Retinal pigment epithelial cell (primary cell): ENCODE measurements at regions not wholly inside any gene's neighbourhood (a gene's known extent, or its start where the extent isn't known, plus 50 kb on each side); places are given as distances from the start of the nearest gene placed in this dataset.

Experiments used
- DNase-seq: peaks from one replicate; pipeline ENCODE4 v3.0.0-alpha.2; 2010; ENCODE audit warnings: low read depth
- H3K4me3 ChIP-seq: 2 replicates; pipeline ENCODE4 v1.5.1; 2011; ENCODE audit warnings: mild to moderate bottlenecking, low read length, control low read depth, moderate library complexity
- TF ChIP-seq, protein P1 (sequence below): conservative IDR thresholded peaks from 2 replicates; pipeline ENCODE4 v1.5.1; 2011; ENCODE audit warnings: low read depth, low read length, control low read depth, inconsistent platforms

DNA sequence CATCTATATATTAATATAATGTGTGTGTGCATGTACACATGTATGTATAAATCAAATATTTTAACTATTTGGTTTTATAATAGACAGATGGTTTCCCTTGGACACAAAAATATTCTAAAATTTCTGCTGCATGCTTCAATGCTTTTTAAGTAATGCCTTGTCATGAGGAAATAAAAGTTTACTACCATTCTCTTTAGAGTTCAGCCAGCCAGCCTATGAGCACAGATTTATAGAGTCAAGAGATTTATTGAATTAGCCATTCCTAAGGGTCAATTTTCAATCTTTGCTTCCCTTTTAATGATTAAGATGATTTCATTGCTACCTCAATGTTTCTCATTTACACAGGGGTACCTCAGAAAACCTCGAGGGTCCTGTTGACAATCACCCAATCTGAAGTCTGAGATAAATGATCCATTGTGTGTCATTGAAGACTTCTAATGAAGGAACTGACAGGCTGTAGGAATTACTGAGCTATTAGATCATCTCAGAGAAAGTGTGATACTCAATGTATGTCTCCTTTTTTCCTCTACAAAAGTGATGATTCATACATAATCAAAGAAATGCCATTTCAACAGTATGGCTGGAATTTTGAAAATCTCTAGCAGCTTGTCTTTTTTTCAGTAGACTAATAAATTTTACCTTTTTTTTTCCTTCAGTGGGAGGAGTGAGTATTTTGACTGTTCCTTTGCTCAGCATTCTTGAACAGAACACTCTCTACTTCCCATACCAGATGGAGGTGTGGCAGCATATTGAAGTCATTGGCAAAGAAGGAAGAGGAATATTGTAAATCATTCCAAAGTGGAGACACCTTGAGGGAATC lies 222.6 kb upstream of the PCDH18 start:
- TF ChIP-seq, protein P1, sequence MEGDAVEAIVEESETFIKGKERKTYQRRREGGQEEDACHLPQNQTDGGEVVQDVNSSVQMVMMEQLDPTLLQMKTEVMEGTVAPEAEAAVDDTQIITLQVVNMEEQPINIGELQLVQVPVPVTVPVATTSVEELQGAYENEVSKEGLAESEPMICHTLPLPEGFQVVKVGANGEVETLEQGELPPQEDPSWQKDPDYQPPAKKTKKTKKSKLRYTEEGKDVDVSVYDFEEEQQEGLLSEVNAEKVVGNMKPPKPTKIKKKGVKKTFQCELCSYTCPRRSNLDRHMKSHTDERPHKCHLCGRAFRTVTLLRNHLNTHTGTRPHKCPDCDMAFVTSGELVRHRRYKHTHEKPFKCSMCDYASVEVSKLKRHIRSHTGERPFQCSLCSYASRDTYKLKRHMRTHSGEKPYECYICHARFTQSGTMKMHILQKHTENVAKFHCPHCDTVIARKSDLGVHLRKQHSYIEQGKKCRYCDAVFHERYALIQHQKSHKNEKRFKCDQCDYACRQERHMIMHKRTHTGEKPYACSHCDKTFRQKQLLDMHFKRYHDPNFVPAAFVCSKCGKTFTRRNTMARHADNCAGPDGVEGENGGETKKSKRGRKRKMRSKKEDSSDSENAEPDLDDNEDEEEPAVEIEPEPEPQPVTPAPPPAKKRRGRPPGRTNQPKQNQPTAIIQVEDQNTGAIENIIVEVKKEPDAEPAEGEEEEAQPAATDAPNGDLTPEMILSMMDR, result no peak
- H3K4me3 ChIP-seq, result no peak overlapping the region
- peak; percentile 50 for DNase-seq

DNA sequence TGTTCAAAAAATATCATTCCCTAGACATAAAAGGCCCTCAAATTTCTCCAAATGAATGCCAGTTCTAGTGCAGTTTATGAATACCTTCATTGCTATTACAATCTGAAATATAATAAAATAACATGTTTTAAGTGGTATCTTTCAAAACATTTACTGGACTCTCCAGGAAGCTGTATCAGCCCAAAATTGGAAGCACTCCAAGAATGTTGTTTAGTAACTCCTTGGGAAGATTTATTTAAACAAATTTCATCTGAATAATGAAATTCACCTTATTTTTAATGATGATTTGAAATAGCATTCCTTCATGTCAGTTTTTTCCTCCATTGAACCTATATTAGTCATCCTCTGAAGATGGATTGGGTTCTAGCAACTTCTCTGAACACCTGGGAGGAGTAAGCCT lies 217.2 kb upstream of the PCDH18 start:
- DNase-seq, result no peak
- TF ChIP-seq, protein P1, result no peak
- no peak overlapping the region for H3K4me3 ChIP-seq

DNA sequence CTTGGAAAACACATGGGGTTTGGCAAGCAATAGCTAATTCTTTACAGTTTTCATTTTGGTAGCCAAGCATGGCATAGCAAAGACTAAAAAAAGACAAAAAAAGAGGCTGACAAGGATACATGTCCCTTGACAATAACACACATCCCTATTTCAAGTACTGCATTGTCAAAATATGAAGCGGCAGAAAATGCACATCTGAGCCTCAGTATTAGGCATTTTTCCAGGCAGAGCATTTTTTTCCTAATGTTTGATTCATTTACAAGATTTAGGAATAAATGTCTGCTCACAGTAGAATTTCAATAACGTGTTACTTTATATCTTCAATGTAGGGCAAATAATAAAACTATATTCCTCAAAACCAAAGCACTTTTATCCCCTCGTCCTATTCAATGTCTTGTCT lies 216.3 kb upstream of the PCDH18 start:
- TF ChIP-seq, protein P1, result no peak
- H3K4me3 ChIP-seq, result no peak overlapping the region
- no peak for DNase-seq

DNA sequence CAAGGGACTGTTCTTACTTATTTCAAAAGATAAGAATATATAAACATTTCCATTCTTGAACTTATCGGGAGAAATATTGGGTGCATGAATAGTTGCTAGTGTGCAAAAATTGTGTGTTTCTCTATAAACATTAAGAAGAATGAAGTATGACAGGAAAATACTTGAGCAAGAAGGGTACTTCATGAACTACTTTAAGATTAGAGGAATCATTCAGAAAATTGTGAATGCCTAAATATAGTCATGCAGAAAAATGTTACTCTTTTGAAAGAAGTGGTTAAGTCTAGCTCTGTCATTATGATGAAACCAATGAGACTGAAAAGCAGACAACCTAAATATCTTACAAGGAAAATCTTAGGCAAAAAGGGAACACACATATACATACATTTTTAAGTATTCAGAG lies 207.8 kb upstream of the PCDH18 start:
- H3K4me3 ChIP-seq, result no peak overlapping the region
- DNase-seq, result no peak
- TF ChIP-seq, protein P1, result no peak

DNA sequence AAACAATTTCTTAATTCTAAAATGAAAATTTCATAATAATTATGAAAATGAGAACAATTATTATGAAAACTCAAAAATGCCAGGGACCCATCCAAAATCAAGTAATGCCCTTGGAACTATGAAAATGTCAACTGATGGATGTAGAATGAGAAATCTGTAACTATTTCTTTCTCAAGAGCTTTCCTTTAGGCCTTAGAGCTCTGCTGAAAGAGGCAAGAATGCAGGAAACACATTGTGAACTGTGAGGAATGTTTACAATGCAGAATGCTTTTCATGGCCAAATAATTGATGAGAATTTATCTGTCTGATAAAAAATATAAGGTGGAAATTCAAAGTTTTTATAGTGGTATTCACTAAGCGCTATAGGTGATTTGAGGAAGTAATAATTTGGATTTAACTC lies 207.1 kb upstream of the PCDH18 start:
- no peak for DNase-seq
- TF ChIP-seq, protein P1, result no peak
- no peak overlapping the region for H3K4me3 ChIP-seq

DNA sequence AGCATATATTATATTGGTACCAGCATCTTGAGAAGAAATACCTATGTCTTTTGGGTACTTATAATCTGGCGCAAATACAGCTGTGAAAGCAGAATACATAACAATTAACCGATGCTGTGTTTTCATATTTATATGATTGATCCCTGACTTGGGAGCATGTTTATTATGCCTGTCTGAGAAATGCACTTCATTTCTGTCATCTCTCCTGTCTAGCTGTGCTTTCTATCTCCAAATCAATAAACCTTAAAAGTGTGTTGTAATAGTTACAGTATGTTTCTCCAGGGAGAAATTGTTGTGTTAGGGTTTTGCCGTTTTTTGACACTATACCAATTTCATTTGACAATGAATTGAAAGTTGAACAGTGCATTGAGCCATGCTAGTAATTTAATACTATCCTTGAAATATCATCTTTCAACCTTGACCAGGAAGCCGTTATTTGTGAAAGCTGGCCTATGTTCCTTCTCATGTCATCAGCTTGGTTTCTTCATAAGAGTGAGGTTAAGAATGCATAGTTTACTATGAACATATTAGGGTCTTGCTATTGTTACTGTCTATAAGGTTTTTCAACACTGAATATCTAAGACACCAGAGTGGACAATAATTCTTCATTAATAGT lies 206.2 kb upstream of the PCDH18 start:
- TF ChIP-seq, protein P1, result no peak
- DNase-seq, result no peak
- no peak overlapping the region for H3K4me3 ChIP-seq
